Nephron progenitor cell (in vitro differentiated cells): ENCODE measurements at regions not wholly inside any gene's neighbourhood (a gene's known extent, or its start where the extent isn't known, plus 50 kb on each side); places are given as distances from the start of the nearest gene placed in this dataset.

Source experiments
- DNase-seq: peaks from one replicate; pipeline ENCODE4 v3.0.0; 2021
- H3K27ac Mint-ChIP-seq: 2 replicates; pipeline ENCODE4 v1.8.0; 2021; ENCODE audit warnings: mild to moderate bottlenecking, moderate library complexity, mixed read lengths
- H3K27me3 Mint-ChIP-seq: 2 replicates; pipeline ENCODE4 v1.8.0; 2021; ENCODE audit warnings: mild to moderate bottlenecking, low read depth, mixed read lengths; ENCODE audit not compliant: poor library complexity
- H3K36me3 Mint-ChIP-seq: 2 replicates; pipeline ENCODE4 v1.8.0; 2021; ENCODE audit warnings: low read depth, mixed read lengths
- H3K4me1 Mint-ChIP-seq: 2 replicates; pipeline ENCODE4 v1.8.0; 2021; ENCODE audit warnings: mixed read lengths
- H3K4me3 Mint-ChIP-seq: 2 replicates; pipeline ENCODE4 v1.8.0; 2021; ENCODE audit warnings: mild to moderate bottlenecking, moderate library complexity, mixed read lengths
- H3K9me3 Mint-ChIP-seq: 2 replicates; pipeline ENCODE4 v1.8.0; 2021; ENCODE audit warnings: mild to moderate bottlenecking, moderate library complexity, mixed read lengths
- TF ChIP-seq, protein P1 (sequence below): fragments of 200-600 bp; sonication (generic); IDR thresholded peaks from 2 replicates; pipeline ENCODE4 v1.5.0; 2021; ENCODE audit warnings: antibody characterized with exemption

DNA sequence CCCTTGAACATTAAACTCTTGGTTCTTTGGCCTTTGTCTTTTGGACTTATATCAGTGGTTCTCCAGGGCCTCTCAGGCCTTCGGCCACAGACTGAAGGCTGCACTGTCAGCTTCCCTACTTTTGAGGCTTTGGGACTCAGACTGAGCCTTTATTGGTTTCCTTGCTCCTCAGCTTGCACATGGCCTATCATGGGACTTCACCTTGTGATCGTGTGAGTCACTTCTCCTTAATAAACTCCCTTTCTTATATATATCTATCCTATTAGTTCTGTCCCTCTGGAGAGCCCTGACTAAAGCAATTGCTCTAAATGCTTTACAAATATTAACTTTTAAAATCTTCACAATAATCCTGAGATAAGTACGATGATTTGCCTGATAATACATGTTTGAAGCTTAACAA lies 353.6 kb upstream of the TRIB2 start:
- peaks cover 6% of the 10 kb centered on the region for H3K27me3 Mint-ChIP-seq
- no peaks in the 10 kb centered on the region for H3K36me3 Mint-ChIP-seq
- no peak overlapping the region for H3K27ac Mint-ChIP-seq
- no peak overlapping the region for H3K4me3 Mint-ChIP-seq
- TF ChIP-seq, protein P1, sequence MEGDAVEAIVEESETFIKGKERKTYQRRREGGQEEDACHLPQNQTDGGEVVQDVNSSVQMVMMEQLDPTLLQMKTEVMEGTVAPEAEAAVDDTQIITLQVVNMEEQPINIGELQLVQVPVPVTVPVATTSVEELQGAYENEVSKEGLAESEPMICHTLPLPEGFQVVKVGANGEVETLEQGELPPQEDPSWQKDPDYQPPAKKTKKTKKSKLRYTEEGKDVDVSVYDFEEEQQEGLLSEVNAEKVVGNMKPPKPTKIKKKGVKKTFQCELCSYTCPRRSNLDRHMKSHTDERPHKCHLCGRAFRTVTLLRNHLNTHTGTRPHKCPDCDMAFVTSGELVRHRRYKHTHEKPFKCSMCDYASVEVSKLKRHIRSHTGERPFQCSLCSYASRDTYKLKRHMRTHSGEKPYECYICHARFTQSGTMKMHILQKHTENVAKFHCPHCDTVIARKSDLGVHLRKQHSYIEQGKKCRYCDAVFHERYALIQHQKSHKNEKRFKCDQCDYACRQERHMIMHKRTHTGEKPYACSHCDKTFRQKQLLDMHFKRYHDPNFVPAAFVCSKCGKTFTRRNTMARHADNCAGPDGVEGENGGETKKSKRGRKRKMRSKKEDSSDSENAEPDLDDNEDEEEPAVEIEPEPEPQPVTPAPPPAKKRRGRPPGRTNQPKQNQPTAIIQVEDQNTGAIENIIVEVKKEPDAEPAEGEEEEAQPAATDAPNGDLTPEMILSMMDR: no peak
- H3K4me1 Mint-ChIP-seq: no peaks in the 10 kb centered on the region
- H3K9me3 Mint-ChIP-seq: peaks cover 8% of the 10 kb centered on the region
- DNase-seq: no peak

DNA sequence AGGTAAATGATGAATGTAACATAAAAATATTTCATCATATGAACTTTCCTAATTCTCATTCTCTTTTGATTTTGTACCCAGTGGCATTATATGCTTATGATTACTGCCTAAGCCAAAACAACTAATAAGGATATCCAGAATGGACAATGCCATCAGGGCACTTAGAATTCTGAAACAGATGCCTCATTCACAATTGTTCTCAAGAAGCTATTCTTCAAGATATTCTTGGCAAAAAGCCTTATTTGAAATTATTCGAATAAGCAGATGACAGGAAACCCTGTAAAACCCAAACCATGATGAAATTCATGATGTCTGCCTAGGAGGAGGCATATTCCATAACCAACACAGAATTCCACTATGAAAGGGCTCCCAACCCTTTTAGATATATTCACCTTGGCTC lies 353.2 kb upstream of the TRIB2 start:
- no peaks in the 10 kb centered on the region for H3K4me1 Mint-ChIP-seq
- peaks cover 8% of the 10 kb centered on the region for H3K9me3 Mint-ChIP-seq
- no peak for DNase-seq
- H3K27me3 Mint-ChIP-seq: peaks cover 8% of the 10 kb centered on the region
- H3K36me3 Mint-ChIP-seq: no peaks in the 10 kb centered on the region
- TF ChIP-seq, protein P1: no peak
- H3K4me3 Mint-ChIP-seq: no peak overlapping the region
- H3K27ac Mint-ChIP-seq: no peak overlapping the region

DNA sequence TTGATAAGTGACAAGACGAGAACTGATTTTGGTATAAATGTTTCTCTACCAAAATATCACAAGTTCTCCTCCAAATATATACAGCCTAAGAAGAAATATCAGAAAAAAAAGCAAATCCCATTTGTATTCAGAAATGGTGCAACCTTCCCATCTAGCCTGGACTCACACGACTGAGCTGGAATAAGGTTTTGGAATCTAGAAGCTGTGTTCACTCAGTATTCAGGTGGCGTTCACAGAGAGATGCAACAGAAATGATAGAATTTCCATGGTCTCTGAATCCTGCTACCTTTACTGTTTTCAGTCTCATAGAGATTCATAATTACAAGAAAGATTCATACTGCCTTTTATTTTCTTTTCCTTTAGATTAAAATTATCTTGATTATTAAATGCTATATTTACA lies 347.2 kb upstream of the TRIB2 start:
- H3K4me3 Mint-ChIP-seq: no peak overlapping the region
- H3K4me1 Mint-ChIP-seq: no peaks in the 10 kb centered on the region
- no peak overlapping the region for H3K27ac Mint-ChIP-seq
- peaks cover 7% of the 10 kb centered on the region for H3K9me3 Mint-ChIP-seq
- H3K27me3 Mint-ChIP-seq: peaks cover 8% of the 10 kb centered on the region
- TF ChIP-seq, protein P1: no peak
- H3K36me3 Mint-ChIP-seq: no peaks in the 10 kb centered on the region
- no peak for DNase-seq

DNA sequence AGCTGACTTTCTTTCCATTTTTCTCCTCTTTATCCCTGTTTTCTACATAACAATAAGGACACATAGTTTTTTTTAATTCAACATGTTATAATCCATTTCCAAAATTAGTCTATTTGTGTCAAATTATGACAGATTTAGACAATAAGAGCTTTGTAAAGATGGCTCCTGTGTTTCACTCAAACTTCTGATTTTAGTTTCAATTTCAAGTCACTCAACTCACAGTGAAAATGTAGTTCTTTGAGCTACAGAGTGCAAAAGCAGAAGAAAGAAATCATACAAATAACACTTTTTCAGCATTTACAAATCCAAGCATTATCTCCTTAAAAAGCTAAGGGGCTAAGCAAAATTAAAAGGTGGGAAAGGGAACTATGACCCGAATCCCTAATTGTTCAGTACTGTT lies 340.7 kb upstream of the TRIB2 start:
- Mint-ChIP-seq H3K36me3 (no peaks in the 10 kb centered on the region), H3K27ac (no peak overlapping the region), H3K4me3 (no peak overlapping the region), H3K27me3 (peaks cover 5% of the 10 kb centered on the region), H3K9me3 (no peaks in the 10 kb centered on the region), H3K4me1 (no peaks in the 10 kb centered on the region)
- DNase-seq: no peak
- TF ChIP-seq, protein P1: no peak

DNA sequence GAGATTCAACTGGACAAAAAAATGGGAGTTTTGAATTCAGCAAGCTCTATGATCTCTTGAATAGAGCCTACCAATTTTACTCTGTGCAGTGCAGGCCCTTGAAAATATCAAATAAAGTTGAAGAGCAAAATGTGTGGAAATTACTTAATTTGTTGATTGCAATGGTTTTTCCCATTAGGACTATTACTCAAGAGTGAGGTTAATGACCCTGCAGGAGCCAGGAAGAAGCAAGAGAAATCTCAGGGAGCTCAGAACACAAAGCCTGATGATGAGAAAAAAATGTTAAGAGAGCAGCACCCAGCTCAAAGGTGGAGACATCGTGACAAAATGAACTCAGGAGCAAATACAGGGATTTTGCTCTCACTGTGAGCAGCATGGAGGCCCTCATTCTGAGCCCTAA lies 337.6 kb upstream of the TRIB2 start:
- no peaks in the 10 kb centered on the region for H3K27me3 Mint-ChIP-seq
- peaks cover 4% of the 10 kb centered on the region for H3K9me3 Mint-ChIP-seq
- DNase-seq: no peak
- TF ChIP-seq, protein P1: no peak
- no peak overlapping the region for H3K4me3 Mint-ChIP-seq
- no peaks in the 10 kb centered on the region for H3K36me3 Mint-ChIP-seq
- H3K4me1 Mint-ChIP-seq: no peaks in the 10 kb centered on the region
- no peak overlapping the region for H3K27ac Mint-ChIP-seq

DNA sequence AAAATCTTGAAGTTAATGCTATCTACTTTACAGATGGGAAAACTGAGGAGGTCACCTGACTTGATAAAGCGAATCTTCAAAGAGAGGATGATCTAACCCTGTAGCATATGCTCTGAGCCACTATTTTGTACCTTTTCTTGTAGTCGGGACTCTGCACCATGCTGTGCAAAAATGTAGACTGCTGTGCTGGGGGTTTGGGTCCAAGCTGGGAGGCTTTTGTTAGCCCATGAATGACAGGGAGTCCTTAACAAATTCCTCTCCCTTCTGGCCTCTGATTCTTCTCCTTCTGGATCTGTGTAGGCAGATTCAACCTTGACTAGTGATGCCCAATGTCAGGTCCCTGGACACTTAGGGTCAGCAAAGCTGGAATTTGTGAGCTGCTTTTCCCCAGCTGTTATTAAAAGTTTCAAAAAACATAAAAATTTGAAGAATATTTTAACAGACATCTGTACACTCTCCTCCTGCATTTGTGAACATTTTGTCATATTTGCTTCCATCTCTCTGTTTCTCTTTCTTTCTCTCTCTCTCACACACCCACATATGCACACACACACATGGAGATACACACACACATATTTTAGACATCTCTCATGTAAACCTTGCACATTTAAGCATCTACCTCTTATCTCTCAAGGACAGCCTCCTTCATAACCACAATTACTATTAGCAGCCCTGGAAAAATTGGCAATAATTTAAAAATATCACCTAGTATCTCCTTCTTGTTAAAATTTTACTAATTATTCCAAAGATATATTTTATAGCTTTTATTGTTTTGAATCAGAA lies 335.0 kb upstream of the TRIB2 start:
- TF ChIP-seq, protein P1: no peak
- H3K27me3 Mint-ChIP-seq: no peaks in the 10 kb centered on the region
- no peak overlapping the region for H3K27ac Mint-ChIP-seq
- no peaks in the 10 kb centered on the region for H3K4me1 Mint-ChIP-seq
- DNase-seq: no peak
- peaks cover 9% of the 10 kb centered on the region for H3K9me3 Mint-ChIP-seq
- no peak overlapping the region for H3K4me3 Mint-ChIP-seq
- H3K36me3 Mint-ChIP-seq: no peaks in the 10 kb centered on the region
